ENCODE measurements at regions not wholly inside any gene's neighbourhood (a gene's known extent, or its start where the extent isn't known, plus 50 kb on each side); places are given as distances from the start of the nearest gene placed in this dataset.
A peak's percentile ranks its signal among the peaks of the same experiment; 100 is the strongest.

GRCh38 chr6:156166093-156166492 is 611.1 kb upstream of the ARID1B start:
- no peak for TF ChIP-seq GATA3 (IDR thresholded peaks at IDR 0.05; ENCODE audit: low read depth, low read length)

DNA sequence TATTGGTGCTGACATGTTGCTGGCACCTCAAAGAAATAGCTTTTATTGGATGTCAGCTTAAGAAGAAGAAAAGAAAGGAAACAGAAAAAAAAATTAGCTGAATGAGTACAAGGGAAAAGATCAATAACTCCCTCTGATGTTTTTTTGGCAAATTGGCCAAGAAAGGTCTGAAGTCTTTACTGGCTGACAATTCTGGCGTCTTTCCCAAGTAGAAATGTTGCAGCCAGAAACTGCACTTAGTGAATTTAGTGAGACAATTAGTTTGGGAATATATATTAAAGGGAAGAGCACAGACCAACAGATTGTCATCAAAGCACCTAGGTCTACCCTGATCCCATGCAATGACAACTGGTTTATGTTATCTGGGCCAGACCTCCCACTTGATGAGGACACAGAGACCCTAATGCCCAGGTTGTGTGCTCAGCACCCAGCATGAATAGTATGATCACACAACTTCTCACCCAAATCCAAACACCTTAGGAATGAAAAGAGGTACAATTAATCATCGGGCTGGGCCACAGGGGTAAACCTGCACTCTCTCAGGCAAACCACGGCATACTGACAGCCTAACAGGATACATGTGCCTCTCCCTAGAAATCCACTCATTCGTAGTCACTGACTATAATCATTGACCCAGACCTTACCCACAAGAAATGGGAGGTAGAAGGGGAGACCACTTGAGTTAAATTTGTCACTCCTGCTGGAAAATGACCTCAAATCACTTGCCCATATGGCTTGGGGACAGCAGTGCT is 612.3 kb upstream of the ARID1B start:
- TF ChIP-seq GATA3 (IDR thresholded peaks at IDR 0.05; ENCODE audit: low read depth, low read length) = no peak
- TF ChIP-seq GATA2 (IDR thresholded peaks at IDR 0.05; ENCODE audit: low read depth, low read length) = no peak

- TF ChIP-seq GATA3 (IDR thresholded peaks at IDR 0.05; ENCODE audit: low read depth, low read length) (no peak), GATA2 (IDR thresholded peaks at IDR 0.05; ENCODE audit: low read depth, low read length) (no peak)
Measured at GRCh38 chr6:156163311-156163710, 613.9 kb upstream of the ARID1B start.

DNA sequence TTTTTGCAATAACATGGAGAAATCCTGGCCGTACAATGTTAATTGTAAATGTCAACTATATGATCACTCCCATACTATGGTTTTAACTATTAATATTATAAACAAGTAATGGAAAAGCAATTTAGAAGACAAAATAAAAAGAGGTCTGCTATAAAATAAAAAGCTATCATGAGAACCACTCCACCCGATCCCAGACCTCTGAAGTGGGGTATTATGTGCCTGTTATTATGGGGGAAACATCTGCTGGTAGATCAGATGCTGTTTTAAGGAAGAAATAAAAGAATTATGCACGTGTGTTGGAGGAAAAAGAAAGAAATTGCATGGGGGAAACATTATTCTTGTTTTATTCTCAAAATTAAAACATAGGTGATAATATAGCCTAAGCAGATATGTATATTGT is 615.7 kb upstream of the ARID1B start:
- TF ChIP-seq GATA2 (IDR thresholded peaks at IDR 0.05; ENCODE audit: low read depth, low read length) = no peak
- TF ChIP-seq GATA3 (IDR thresholded peaks at IDR 0.05; ENCODE audit: low read depth, low read length) = no peak

DNA sequence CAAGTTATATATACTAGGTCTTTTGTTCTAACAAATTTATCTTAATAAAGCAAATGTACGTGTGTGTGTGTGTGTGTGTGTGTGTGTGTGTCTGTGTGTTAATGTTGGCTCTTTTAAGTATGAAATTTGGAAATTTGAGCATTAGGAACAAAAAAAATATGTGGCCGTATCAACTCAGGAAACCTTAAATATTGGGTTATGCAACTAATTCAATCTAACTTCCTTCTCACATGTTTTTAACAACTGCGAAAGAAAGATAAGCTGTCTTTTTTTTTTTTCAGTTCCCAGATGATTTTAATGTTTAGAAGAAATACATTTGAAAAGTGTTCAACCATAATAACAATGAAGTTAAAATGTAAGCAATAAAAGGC is 616.4 kb upstream of the ARID1B start:
- no peak for TF ChIP-seq GATA2 (IDR thresholded peaks at IDR 0.05; ENCODE audit: low read depth, low read length)
- TF ChIP-seq GATA3 (IDR thresholded peaks at IDR 0.05; ENCODE audit: low read depth, low read length) = no peak

- TF ChIP-seq GATA2 (IDR thresholded peaks at IDR 0.05; ENCODE audit: low read depth, low read length) = no peak
- peak; percentile 49; the same call in 1 of the 2 replicates for TF ChIP-seq GATA3 (IDR thresholded peaks at IDR 0.05; ENCODE audit: low read depth, low read length)
Measured at GRCh38 chr6:156160007-156160794, 617.0 kb upstream of the ARID1B start.

- TF ChIP-seq GATA2 (IDR thresholded peaks at IDR 0.05; ENCODE audit: low read depth, low read length) (no peak), GATA3 (IDR thresholded peaks at IDR 0.05; ENCODE audit: low read depth, low read length) (no peak)
Measured at GRCh38 chr6:156154896-156155295, 622.3 kb upstream of the ARID1B start.

DNA sequence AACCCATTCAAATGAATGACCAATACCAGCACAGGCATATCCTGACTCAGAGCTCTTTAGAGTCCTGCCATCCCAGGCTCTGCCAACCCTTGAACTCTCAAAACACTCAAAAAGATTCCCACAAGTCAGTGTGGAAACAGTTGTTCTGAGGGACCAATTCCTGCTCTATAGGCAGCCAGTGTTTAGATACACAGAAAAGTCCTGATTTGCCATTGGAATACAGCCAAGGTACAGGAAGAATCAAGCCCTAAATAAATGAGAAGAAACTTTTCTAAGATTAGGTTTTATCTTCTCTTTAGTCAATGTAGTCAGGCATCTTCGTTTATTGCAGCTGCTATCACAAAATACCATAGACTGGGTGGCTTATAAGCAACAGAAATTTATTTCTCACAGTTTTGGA is 626.8 kb upstream of the ARID1B start:
- TF ChIP-seq GATA3 (IDR thresholded peaks at IDR 0.05; ENCODE audit: low read depth, low read length) (no peak), GATA2 (IDR thresholded peaks at IDR 0.05; ENCODE audit: low read depth, low read length) (no peak)

DNA sequence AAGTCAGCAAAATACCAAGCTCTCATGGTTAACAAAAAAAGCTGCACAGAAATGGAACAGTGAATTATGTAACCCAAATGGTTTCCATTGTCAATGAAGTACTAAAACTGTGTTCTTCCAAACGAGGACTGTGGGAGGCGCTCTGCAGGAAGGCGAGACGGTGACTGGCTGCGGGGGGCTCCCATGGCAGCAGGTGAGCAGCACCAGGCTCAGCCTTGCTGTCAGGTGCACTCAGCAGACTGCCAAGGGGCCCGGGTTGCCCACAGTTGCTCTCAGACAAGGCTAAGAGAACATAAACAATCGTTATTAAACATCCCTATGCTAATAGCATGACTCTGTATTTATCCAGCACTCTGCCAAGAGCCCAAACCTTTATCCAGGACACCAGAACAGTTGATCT is 630.3 kb upstream of the ARID1B start:
- TF ChIP-seq GATA3 (IDR thresholded peaks at IDR 0.05; ENCODE audit: low read depth, low read length) (no peak), GATA2 (IDR thresholded peaks at IDR 0.05; ENCODE audit: low read depth, low read length) (no peak)

DNA sequence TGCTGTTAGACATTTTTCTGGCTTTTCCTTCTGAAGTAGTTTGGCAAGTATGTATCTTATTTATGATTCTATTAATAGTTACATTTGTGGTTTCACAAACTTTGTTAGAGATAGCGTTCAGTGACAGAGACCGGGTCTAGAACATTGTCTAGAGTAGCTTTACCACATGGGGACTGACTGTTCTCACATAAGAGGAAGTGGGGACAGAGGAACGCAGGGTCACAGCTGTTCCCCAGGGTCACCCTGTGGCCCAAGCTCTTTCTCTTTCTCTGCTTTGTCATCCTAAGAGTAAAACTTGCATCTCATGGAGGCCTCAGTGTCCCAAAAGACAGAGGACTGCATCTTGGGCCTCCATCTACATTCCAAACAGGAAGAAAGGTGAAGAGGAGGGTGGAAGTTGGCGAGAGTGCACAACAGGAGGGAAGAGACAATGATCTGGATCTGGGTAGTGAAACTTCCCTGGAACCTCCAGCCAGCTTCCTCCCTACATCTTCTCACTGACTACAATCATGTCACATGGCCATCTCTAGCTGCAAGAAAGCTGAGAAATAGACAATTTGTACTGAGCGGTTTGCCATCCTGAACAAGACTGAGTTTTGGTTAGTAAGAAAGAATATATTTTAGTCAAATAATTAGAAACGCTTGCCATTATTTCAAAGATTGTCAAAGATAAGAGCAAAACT is 645.8 kb upstream of the ARID1B start:
- no peak for TF ChIP-seq GATA3 (IDR thresholded peaks at IDR 0.05; ENCODE audit: low read depth, low read length)
- no peak for TF ChIP-seq GATA2 (IDR thresholded peaks at IDR 0.05; ENCODE audit: low read depth, low read length)

GRCh38 chr6:156126535-156126934 is 650.6 kb upstream of the ARID1B start:
- no peak for TF ChIP-seq GATA3 (IDR thresholded peaks at IDR 0.05; ENCODE audit: low read depth, low read length)
- no peak for TF ChIP-seq GATA2 (IDR thresholded peaks at IDR 0.05; ENCODE audit: low read depth, low read length)

DNA sequence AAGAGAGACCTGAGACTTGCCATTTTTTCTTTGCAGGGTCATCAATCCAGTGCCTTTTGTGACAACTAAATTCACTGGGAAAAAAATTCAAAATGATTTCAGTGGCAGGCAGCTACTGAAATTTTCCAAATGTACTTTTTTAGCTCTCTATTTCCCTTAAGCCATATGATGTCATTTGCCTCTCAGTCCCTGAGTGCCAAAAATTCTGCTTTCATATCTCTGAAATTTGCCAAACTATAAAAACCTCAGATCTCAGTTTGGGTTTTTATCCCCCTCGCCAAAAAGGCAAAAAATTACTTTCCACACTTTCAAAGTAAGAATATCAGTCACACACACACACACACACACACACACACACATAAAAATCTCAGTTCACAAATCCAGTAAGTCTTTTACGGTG is 651.3 kb upstream of the ARID1B start:
- TF ChIP-seq GATA2 (IDR thresholded peaks at IDR 0.05; ENCODE audit: low read depth, low read length) = no peak
- no peak for TF ChIP-seq GATA3 (IDR thresholded peaks at IDR 0.05; ENCODE audit: low read depth, low read length)

DNA sequence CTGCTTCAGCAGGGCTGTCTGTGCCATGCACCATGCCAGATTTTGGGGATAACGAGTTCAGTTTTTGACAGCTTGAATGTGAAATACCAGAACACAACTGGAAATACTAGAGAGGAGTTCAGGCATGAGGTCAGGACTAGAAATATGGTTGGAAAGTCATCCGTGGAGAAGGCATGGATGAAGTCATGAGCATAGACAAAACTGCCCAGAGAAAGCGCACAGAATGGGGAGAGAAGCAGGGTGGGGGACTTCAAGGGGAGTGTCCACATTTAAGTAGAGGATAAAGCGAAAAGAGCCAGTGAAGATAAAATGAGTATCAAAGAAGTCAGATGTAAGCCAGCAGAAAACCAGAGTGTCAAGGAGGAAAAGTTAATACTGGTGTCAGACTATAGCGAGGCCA is 653.4 kb upstream of the ARID1B start:
- no peak for TF ChIP-seq GATA2 (IDR thresholded peaks at IDR 0.05; ENCODE audit: low read depth, low read length)
- no peak for TF ChIP-seq GATA3 (IDR thresholded peaks at IDR 0.05; ENCODE audit: low read depth, low read length)

DNA sequence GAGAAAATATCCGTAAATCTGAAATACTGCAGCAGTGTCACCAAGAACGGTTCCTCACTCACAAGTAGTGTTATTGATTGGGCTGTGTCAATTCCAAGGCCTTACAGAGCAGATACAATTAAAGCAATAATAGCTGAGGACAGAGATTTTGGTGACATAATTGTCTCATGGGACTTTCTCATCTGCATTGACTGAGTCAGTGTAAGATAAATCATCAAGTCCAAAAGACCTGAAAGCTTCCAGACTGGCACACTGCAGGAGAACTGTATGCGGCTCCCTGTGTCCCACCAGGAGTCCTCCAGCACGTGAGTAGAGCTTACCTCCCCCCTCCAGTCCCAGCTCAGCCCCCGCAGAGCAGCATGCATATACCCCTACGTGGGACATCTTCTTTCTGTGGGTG is 655.2 kb upstream of the ARID1B start:
- TF ChIP-seq GATA3 (IDR thresholded peaks at IDR 0.05; ENCODE audit: low read depth, low read length) (no peak), GATA2 (IDR thresholded peaks at IDR 0.05; ENCODE audit: low read depth, low read length) (no peak)

- no peak for TF ChIP-seq GATA3 (IDR thresholded peaks at IDR 0.05; ENCODE audit: low read depth, low read length)
- TF ChIP-seq GATA2 (IDR thresholded peaks at IDR 0.05; ENCODE audit: low read depth, low read length) = no peak
Measured at GRCh38 chr6:156114541-156114940, 658.9 kb upstream of the NOX3 start.
